C4-2B (cell line): ENCODE measurements at regions not wholly inside any gene's neighbourhood (a gene's known extent, or its start where the extent isn't known, plus 50 kb on each side); places are given as distances from the start of the nearest gene placed in this dataset.
"Not testable (repeated sequence)": the region's sequence is repeated elsewhere in the genome, so short reads cannot be mapped to it uniquely, and the experiment has no call there.

ENCODE experiments used
- CTCF ChIP-seq: fragments of 450-650 bp; conservative IDR thresholded peaks from 2 replicates; pipeline ENCODE4 v1.5.1; 2017; ENCODE audit warnings: mild to moderate bottlenecking
- ZFX ChIP-seq: fragments of 450-650 bp; IDR thresholded peaks from 2 replicates; pipeline ENCODE4 v1.6.1; 2017

GRCh38 chr2:53206226-53206625, 561.4 kb upstream of the CHAC2 start:
- TF ChIP-seq CTCF, ZFX: not testable (repeated sequence)
